ENCODE measurements at regions not wholly inside any gene's neighbourhood (a gene's known extent, or its start where the extent isn't known, plus 50 kb on each side); places are given as distances from the start of the nearest gene placed in this dataset.
"Not testable (repeated sequence)": the region's sequence is repeated elsewhere in the genome, so short reads cannot be mapped to it uniquely, and the experiment has no call there.

GRCh38 chr9:26667882-26668281 is 224.7 kb downstream of the CAAP1 start:
- DNase-seq (ENCODE audit: low spot score), result no peak

DNA sequence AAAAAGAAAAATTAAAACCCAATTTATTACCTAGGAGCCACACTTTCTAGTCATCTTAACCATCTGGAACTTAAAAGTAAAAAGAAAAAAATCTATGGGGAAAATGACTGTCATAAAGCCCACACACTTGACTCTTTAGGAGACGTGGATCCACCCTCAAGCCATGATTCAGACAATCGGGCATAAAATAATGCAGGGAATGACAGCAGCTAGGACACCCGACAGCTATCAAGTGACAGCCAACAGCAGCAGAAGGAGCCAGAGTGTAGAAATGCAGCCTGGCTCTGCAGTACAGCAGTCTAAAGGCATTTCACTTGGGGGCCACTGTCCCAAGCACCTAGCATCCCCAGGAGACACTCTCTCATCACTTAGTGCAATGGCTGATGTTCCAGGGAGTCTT is 226.9 kb downstream of the CAAP1 start:
- no peak for DNase-seq (ENCODE audit: low spot score)

DNA sequence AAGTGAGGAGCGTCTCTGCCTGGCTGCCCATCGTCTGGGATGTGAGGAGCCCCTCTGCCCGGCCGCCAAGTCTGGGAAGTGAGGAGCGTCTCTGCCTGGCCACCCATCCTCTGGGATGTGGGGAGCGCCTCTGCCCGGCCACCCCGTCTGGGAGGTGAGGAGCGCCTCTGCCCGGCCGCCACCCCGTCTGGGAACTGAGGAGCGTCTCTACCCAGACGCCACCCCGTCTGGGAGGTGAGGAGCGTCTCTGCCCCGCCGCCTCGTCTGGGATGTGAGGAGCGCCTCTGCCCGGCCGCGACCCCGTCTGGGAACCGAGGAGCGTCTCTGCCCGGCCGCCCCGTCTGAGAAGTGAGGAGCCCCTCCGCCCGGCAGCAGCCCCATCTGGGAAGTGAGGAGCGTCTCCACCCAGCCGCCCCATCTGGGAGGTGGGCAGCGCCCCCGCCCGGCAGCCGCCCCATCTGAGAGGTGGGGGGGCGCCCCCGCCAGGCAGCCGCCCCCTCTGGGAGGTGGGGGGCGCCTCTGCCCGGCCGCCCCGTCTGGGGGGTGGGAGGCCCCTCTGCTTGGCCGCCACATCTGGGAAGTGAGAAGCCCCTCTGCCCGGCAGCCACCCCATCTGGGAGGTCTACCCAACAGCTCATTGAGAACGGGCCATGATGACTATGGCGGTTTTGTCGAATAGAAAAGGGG is 228.4 kb downstream of the CAAP1 start:
- DNase-seq (ENCODE audit: low spot score), result not testable (repeated sequence)

DNA sequence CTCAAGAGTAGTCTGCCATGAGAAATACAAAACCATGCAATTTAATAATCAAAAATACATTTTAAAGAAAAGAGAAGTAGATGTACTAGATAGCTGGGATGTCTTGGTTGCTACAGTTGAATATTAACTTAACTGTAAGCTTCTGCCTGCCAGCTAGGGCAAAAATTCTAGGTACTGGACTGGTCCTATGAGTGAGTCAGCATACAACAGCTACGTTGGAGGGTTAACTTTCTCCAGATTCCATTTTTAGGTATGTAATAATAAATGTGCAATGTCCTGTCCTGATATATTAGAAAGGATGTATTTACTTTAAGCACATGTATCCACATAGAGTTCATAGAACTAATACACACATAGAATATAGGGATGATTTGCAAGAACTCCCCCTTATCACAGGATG is 230.1 kb downstream of the CAAP1 start:
- DNase-seq (ENCODE audit: low spot score), result no peak

- DNase-seq (ENCODE audit: low spot score), result no peak
These were observed 234.1 kb downstream of the CAAP1 start for GRCh38 chr9:26658476-26658875.

DNA sequence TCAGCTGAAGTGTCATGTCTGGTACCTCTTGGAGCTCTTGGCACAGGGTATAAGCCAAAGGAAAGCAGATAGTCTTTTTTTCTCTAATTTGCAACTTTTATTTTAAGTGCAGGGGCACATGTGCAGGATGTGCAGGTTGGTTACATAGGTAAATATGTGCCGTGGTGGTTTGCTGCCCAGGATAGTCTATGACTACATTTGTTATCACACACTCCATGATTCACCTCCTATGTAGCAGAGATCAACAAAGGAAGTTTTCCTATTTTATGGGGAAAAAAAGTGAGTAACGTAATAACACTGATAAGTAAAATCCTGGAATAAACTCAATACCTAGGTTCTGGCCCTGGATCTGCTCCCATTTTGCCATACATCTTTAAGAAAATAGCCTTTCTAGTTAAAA is 234.6 kb downstream of the CAAP1 start:
- DNase-seq (ENCODE audit: low spot score), result no peak

DNA sequence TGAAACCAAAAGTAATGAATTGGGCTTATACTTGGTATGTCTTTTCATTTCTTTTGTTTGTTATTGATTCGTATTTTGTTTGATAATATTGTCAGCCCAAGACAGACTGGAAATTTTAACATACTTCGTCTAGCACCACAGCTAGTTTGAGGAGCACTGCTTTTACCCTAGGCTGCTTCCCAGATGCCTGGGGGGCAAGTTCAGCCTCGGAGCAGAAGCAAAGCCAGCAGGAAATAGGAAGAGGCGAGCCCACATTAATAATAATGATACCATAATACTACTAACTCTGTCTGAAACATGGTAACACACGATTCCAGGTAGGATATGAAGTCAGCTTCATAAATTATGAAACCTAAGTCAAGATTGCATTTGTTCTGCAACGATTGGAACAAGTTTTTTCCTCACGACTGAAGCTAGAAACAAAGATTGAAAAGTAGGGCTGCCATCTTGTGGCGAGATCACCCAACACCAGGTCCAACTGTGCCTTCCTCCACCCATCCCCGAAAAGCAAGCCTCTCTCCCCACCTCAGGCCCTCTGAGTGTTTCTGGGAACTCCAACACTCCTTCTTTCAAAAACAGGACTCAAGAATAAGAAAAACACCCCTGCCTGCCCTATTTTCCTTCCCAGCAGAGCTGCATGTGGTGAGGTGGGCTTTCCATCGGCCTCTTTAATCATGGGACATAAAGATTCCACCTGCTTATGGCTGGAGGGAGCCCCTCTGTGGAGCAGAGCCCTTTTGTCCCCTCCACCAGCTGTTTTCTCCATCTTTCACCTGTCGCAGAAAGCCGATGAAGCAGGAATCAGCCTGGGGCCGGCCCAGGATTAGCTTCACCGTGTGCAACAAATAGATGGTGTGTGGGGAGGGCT is 236.4 kb downstream of the CAAP1 start:
- DNase-seq (ENCODE audit: low spot score), result peak; percentile 12

- DNase-seq (ENCODE audit: low spot score), result no peak
These were observed 237.4 kb downstream of the CAAP1 start for GRCh38 chr9:26655166-26655565.

DNA sequence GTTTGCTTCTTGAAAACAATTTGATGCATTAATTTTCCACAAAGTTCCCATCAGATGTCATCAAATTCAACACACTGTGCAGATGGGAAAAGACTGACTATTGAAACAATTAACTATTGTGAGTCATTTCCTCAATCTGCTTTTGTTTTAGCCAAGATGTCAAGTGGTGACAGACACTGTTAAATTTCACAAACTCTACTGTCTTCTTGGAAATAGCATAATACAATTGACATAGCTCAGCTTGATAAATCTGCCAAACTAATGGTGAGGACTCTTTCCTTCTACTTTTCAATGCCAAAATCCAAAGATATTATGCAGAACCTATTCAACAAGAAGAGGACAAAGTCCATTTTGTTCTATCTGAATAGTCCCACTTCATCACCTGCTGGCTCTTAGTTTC is 242.3 kb downstream of the CAAP1 start:
- DNase-seq (ENCODE audit: low spot score), result no peak

- DNase-seq (ENCODE audit: low spot score), result no peak
These were observed 248.8 kb downstream of the CAAP1 start for GRCh38 chr9:26643826-26644225.

GRCh38 chr9:26639761-26640160 is 252.8 kb downstream of the CAAP1 start:
- no peak for DNase-seq (ENCODE audit: low spot score)

DNA sequence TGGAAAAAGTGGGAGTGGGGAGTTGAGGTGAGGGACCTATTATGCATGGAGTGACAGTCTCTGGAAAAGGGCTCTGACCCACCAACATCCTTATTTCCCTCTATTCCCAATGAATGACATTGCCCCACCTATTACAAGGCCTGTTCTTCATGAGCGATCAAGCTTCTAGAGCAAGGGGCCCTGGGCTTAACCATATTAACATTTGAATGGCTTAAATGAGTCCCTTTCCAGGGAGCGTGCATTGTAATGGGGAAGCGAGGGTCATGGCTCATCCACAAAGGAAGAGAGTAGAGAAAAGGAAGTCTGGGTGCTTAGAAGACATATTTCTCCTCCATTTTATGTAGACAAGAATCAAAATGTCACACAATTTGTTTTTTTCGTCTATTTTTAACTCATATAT is 255.5 kb downstream of the CAAP1 start:
- DNase-seq (ENCODE audit: low spot score), result no peak

DNA sequence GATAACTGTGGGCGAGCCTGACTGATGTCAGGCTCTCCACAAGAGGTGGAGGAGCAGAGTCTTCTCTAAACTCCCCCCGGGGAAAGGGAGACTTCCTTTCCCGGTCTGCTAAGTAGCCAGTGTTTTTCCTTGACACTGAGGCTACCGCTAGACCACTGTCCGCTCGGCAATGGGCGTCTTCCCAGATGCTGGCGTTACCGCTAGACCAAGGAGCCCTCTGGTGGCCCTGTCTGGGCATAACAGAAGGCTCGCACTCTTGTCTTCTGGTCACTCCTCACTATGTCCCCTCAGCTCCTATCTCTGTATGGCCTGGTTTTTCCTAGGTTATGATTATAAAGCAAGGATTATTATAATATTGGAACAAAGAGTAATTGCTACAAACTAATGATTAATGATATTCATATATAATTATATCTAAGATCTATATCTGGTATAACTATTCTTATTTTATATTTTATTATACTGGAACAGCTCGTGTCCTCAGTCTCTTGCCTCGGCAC is 278.7 kb downstream of the CAAP1 start:
- not testable (repeated sequence) for DNase-seq (ENCODE audit: low spot score)

GRCh38 chr9:26612211-26612610 is 280.4 kb downstream of the CAAP1 start:
- no peak for DNase-seq (ENCODE audit: low spot score)

- DNase-seq (ENCODE audit: low spot score), result no peak
These were observed 285.8 kb downstream of the CAAP1 start for GRCh38 chr9:26606756-26607155.

DNA sequence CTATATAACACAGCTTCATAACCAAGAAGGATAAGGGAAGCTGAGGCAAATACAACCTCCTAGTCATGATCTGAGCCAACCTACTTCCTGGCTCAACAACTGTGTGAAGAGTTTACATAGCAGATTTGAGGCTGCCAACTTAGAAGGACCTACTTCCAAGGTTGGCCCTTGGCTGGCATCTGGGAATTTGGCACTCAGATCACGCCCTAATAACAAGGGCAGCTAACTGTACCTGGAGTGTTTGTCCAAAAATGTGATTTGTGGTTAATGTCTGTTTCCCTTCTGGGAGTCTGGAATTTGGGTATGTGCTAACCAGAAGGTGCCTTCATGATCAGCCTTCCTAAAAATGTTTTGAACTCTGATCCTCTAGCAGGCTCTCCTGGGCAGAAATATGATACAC is 287.2 kb downstream of the CAAP1 start:
- no peak for DNase-seq (ENCODE audit: low spot score)

DNA sequence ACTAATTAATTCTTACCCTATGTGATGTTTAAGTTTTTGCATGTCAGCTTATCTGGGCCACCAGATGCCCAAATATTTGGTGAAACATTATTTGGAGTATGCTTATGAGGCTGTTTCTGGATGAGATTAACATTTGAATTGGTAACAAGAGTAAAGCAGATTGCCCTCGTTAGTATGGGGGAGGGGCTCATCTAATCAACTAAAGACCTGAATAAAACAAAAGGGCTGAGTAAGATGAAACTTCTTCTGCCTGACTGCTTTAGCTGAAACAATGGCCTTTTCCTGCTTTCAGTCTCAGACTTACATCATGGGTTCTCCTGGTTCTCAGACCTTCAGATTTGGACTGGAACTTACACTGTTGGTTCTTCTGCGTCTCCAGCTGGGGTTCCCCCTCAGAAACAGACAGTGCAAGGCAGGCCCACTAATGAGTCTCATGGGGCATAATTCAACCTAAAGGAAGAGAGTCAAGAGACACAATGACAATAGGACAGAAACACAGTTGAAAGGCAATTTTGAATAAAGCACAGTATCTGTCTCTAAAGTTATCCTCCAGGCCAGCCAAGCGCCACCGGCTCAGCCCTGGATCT is 288.4 kb downstream of the CAAP1 start:
- no peak for DNase-seq (ENCODE audit: low spot score)

DNA sequence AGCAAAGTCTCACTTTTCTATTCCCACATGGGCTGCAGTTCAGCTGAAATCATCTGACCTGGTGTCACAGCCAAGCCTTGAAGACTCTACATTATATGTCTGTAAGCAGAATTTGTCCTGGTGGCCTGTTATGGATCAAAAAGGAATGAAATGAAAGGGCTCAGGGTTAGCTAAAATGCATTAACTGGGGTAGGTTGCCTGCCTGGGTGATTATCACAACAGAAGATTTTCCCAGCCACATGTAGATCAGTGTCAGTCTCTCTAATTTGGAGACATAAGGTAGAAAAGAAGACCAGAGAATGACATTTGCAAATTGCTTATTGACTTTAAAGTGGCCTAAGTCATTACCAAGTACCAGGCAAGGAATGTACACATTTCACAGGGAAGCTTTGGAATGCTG is 289.0 kb downstream of the CAAP1 start:
- no peak for DNase-seq (ENCODE audit: low spot score)

DNA sequence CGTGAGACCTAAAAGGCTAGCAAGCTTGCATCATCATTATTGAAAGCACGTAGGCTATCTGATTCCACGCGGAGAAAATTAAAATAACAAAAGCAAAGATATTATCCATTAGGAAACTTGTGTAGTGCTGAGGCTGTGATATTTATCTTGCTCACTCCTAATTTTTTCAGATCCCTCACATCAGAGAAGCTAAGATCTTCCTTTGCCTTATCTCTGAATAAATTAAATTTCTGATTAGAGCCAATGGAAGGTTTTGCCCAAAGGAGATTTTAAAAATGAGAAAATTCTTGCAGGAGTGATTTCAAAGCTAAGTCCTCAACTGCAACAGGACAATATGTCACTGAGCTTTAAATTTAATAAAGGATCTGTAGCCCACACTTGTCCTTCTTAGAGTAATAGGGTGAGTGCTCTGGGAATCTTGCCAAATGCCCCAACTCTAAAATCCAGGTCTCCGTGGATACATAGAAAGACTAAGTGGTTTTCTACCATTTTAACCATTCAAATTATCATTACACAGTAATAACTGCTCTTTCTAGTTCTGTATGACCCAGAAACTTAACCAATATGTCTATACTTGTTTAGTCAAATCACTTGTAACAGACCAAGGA is 295.0 kb downstream of the CAAP1 start:
- DNase-seq (ENCODE audit: low spot score), result no peak

- DNase-seq (ENCODE audit: low spot score), result no peak
These were observed 313.5 kb downstream of the CAAP1 start for GRCh38 chr9:26579056-26579455.

DNA sequence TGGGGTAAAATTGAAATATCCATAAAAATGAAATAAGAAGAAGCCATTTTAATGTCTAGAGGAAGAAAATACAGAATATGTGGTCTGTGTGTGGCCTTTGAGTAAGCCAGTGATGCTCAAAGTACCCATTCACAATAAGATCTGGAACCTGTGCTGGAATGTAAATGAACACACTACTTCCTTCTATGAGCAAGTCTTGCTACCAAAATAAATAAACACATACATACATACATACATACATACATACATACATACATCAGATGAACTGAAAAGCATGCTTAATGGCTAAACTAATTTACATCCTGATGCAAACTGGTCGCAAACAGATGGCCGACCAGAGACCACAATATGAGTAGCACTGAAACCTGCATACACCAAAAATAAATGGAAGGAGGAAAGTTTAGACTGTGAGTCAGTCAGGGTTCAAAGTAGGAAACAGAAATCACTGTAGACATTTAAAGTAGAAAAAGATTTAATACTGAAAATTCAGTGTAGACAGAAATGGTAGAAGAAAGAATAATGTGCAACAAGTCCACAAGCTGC is 317.6 kb downstream of the CAAP1 start:
- DNase-seq (ENCODE audit: low spot score), result no peak

DNA sequence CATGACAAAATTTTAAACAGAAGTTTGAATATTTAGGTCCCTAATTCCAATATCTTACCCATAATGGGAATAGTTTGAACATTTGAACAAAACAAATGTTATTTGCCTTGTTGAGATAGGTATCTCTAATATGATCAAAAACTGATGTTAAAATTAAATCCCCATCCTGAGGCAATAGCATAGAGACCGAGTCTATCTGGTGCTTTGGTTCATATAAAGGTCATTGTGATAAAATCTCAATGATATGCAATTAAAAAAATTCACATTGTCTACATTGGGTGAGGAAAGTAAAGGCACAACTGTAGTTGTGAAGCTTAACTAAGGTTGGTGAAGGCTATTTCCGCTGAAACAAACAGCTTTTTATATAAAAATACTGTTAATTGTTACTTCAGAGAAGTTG is 318.3 kb downstream of the CAAP1 start:
- DNase-seq (ENCODE audit: low spot score), result no peak
